Astrocyte (in vitro differentiated cells and primary cell): ENCODE measurements at regions not wholly inside any gene's neighbourhood (a gene's known extent, or its start where the extent isn't known, plus 50 kb on each side); places are given as distances from the start of the nearest gene placed in this dataset.

ENCODE experiments used
- DNase-seq: peaks from one replicate; pipeline ENCODE4 v3.0.0-alpha.2; 2010; ENCODE audit warnings: low read depth
- FAIRE-seq: peaks from 2 replicates; lab custom pipeline; 2011; peaks lifted over from hg19 to GRCh38; lab: Jason Lieb, UNC
- H2AFZ ChIP-seq: 2 replicates; pipeline ENCODE4 v1.6.0; 2012; ENCODE audit warnings: low read depth, low read length, inconsistent platforms
- H3K27ac ChIP-seq: 2 replicates; pipeline ENCODE4 v1.5.1; 2011; ENCODE audit warnings: low read depth, low read length, inconsistent platforms
- H3K27me3 ChIP-seq: 2 replicates; pipeline ENCODE4 v1.6.0; 2011; ENCODE audit warnings: low read length, inconsistent platforms; ENCODE audit not compliant: insufficient read depth
- H3K36me3 ChIP-seq: 2 replicates; pipeline ENCODE4 v1.5.1; 2011; ENCODE audit warnings: low read length, inconsistent platforms; ENCODE audit not compliant: insufficient read depth
- H3K4me1 ChIP-seq: 2 replicates; pipeline ENCODE4 v1.5.1; 2011; ENCODE audit warnings: low read length, inconsistent platforms; ENCODE audit not compliant: insufficient read depth
- H3K4me2 ChIP-seq: 2 replicates; pipeline ENCODE4 v1.6.0; 2012; ENCODE audit warnings: low read length, inconsistent platforms
- H3K4me3 ChIP-seq: 2 replicates; pipeline ENCODE4 v1.5.1; 2011; ENCODE audit warnings: low read depth, mild to moderate bottlenecking, low read length, inconsistent platforms; ENCODE audit not compliant: insufficient read depth
- H3K79me2 ChIP-seq: 2 replicates; pipeline ENCODE4 v1.6.0; 2012; ENCODE audit warnings: mild to moderate bottlenecking, low read length, inconsistent platforms; ENCODE audit not compliant: insufficient read depth
- H3K9ac ChIP-seq: 2 replicates; pipeline ENCODE4 v1.6.0; 2012; ENCODE audit warnings: mild to moderate bottlenecking, low read length, inconsistent platforms
- H3K9me3 ChIP-seq: 2 replicates; pipeline ENCODE4 v1.5.1; 2012; ENCODE audit warnings: low read depth, mild to moderate bottlenecking, low read length, inconsistent platforms; ENCODE audit not compliant: insufficient read depth
- H4K20me1 ChIP-seq: 2 replicates; pipeline ENCODE4 v1.6.0; 2012; ENCODE audit warnings: low read length, inconsistent platforms; ENCODE audit not compliant: insufficient read depth
- H3K27ac Mint-ChIP-seq: one replicate; pipeline ENCODE4 v1.8.0; 2021; ENCODE audit warnings: mild to moderate bottlenecking, mixed read lengths; ENCODE audit not compliant: unreplicated experiment
- H3K27me3 Mint-ChIP-seq: one replicate; pipeline ENCODE4 v1.8.0; 2021; ENCODE audit warnings: low read depth, mixed read lengths; ENCODE audit not compliant: unreplicated experiment
- H3K36me3 Mint-ChIP-seq: one replicate; pipeline ENCODE4 v1.8.0; 2021; ENCODE audit warnings: low read depth, mixed read lengths; ENCODE audit not compliant: unreplicated experiment
- H3K4me1 Mint-ChIP-seq: one replicate; pipeline ENCODE4 v1.8.0; 2021; ENCODE audit warnings: low read depth, mixed read lengths; ENCODE audit not compliant: unreplicated experiment
- H3K4me3 Mint-ChIP-seq: one replicate; pipeline ENCODE4 v1.8.0; 2021; ENCODE audit warnings: mild to moderate bottlenecking, moderate library complexity, mixed read lengths; ENCODE audit not compliant: unreplicated experiment
- H3K9me3 Mint-ChIP-seq: one replicate; pipeline ENCODE4 v1.8.0; 2021; ENCODE audit warnings: mild to moderate bottlenecking, mixed read lengths; ENCODE audit not compliant: unreplicated experiment
- CTCF ChIP-seq: IDR thresholded peaks from 2 replicates; pipeline ENCODE4 v1.5.1; 2011; ENCODE audit warnings: low read depth, mild to moderate bottlenecking, inconsistent platforms, low read length, moderate library complexity; ENCODE audit not compliant: insufficient read depth
- EZH2 ChIP-seq: IDR thresholded peaks from 2 replicates; pipeline ENCODE4 v1.6.1; 2012; ENCODE audit warnings: mild to moderate bottlenecking, low read length, inconsistent platforms; ENCODE audit not compliant: insufficient read depth

DNA sequence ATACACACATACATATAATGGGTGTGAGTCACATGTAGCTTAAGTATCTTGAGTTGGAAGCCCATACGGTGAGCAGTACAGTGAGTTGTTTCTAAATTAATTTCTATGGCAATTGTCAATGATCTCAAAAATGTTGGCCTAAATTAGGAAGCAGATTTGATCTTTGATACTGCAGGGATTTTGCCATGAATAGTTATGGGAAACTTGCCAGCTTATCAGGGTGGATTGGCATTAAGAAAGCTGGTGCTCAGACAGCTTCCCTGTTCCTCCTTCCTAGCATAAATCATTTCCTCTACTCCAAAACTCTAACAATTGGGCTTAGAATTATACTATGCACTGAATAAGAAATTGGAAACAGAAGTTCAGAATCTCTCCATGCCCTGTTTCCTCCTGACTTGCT is 150.9 kb upstream of the FRMD6 start:
- peaks cover 21% of the 10 kb centered on the region for H3K9me3 Mint-ChIP-seq
- TF ChIP-seq CTCF = no peak
- TF ChIP-seq EZH2 = no peak
- H3K27me3 Mint-ChIP-seq = no peaks in the 10 kb centered on the region
- no peak overlapping the region for H3K4me3 Mint-ChIP-seq
- peaks cover 3% of the 10 kb centered on the region for H3K36me3 Mint-ChIP-seq
- Histone ChIP-seq H3K36me3 (no peaks in the 10 kb centered on the region), H3K79me2 (no peaks in the 10 kb centered on the region), H3K4me1 (no peaks in the 10 kb centered on the region), H3K9ac (no peak overlapping the region), H4K20me1 (no peaks in the 10 kb centered on the region), H3K4me2 (no peak overlapping the region), H3K27me3 (no peaks in the 10 kb centered on the region), H3K4me3 (no peak overlapping the region), H3K9me3 (no peaks in the 10 kb centered on the region), H2AFZ (no peak overlapping the region), H3K27ac (no peak overlapping the region)
- no peaks in the 10 kb centered on the region for H3K4me1 Mint-ChIP-seq
- H3K27ac Mint-ChIP-seq = no peak overlapping the region
- DNase-seq (no peak), FAIRE-seq (no peak)

DNA sequence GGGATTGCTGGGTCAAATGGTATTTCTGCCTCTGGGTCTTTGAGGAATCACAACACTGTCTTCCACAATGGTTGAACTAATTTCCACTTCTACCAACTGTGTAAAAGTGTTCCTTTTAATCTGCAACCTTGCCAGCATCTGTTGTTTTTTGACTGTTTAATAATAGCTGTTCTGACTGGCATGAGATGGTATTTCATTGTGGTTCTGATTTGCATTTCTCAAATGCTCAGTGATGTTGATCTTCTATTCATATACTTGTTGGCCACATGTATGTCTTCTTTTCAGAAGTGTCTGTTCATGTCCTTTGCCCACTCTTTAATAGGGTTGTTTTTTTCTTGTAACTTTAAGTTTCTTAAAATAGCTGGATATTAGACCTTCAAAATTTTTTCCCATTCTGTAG is 150.0 kb upstream of the FRMD6 start:
- no peak for DNase-seq
- Mint-ChIP-seq H3K4me1 (no peaks in the 10 kb centered on the region), H3K36me3 (peaks cover 2% of the 10 kb centered on the region), H3K27ac (no peak overlapping the region), H3K27me3 (no peaks in the 10 kb centered on the region), H3K9me3 (peaks cover 18% of the 10 kb centered on the region), H3K4me3 (no peak overlapping the region)
- no peak for TF ChIP-seq EZH2
- no peak for TF ChIP-seq CTCF
- H2AFZ ChIP-seq = no peak overlapping the region
- FAIRE-seq = no peak
- H3K36me3 ChIP-seq = no peaks in the 10 kb centered on the region
- H3K4me1 ChIP-seq = no peaks in the 10 kb centered on the region
- no peaks in the 10 kb centered on the region for H3K79me2 ChIP-seq
- H4K20me1 ChIP-seq = no peaks in the 10 kb centered on the region
- H3K27me3 ChIP-seq = no peaks in the 10 kb centered on the region
- H3K9me3 ChIP-seq = no peaks in the 10 kb centered on the region
- H3K9ac ChIP-seq = no peak overlapping the region
- no peak overlapping the region for H3K4me2 ChIP-seq
- H3K27ac ChIP-seq = no peak overlapping the region
- H3K4me3 ChIP-seq = no peak overlapping the region

DNA sequence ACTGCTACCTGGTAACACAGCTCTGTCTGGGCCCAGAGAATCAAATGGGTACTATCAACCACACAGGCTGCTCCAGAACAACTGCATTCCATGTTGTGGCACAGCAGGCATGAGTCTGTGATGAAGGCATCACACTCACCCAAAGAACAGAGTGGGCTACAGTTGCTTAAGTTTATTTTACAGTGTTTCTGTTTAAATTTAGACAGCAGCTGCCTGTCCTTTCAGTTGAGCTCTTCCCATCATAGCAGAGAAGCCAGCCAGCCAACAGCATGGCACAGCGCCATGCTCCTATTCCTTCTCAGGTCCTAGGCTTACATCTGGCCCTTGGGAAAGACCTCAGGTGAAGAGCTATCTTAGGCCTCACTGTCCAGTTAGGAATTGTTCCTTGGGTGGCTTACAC is 147.0 kb upstream of the FRMD6 start:
- TF ChIP-seq CTCF (no peak), EZH2 (no peak)
- no peaks in the 10 kb centered on the region for H3K36me3 ChIP-seq
- no peak overlapping the region for H3K4me3 ChIP-seq
- no peaks in the 10 kb centered on the region for H3K36me3 Mint-ChIP-seq
- H3K27me3 ChIP-seq = no peaks in the 10 kb centered on the region
- H3K4me3 Mint-ChIP-seq = no peak overlapping the region
- no peaks in the 10 kb centered on the region for H3K79me2 ChIP-seq
- H3K27me3 Mint-ChIP-seq = no peaks in the 10 kb centered on the region
- H3K9me3 ChIP-seq = no peaks in the 10 kb centered on the region
- peaks cover 4% of the 10 kb centered on the region for H3K4me1 Mint-ChIP-seq
- H3K9me3 Mint-ChIP-seq = peaks cover 11% of the 10 kb centered on the region
- no peaks in the 10 kb centered on the region for H4K20me1 ChIP-seq
- no peak overlapping the region for H3K27ac ChIP-seq
- no peak overlapping the region for H3K9ac ChIP-seq
- FAIRE-seq = no peak
- no peak overlapping the region for H3K4me2 ChIP-seq
- no peak overlapping the region for H2AFZ ChIP-seq
- no peak for DNase-seq
- H3K27ac Mint-ChIP-seq = no peak overlapping the region
- peaks cover 8% of the 10 kb centered on the region for H3K4me1 ChIP-seq
